GM18861 (cell line): ENCODE measurements at regions not wholly inside any gene's neighbourhood (a gene's known extent, or its start where the extent isn't known, plus 50 kb on each side); places are given as distances from the start of the nearest gene placed in this dataset.

Source experiments
- ATAC-seq: cut with Tn5 transposase; IDR thresholded peaks from one replicate; pipeline ENCODE4 v1.9.1; 2021; ENCODE audit not compliant: unreplicated experiment

- no peak for ATAC-seq
Measured at GRCh38 chr6:170483413-170483812, 69.7 kb downstream of the PSMB1 start.

DNA sequence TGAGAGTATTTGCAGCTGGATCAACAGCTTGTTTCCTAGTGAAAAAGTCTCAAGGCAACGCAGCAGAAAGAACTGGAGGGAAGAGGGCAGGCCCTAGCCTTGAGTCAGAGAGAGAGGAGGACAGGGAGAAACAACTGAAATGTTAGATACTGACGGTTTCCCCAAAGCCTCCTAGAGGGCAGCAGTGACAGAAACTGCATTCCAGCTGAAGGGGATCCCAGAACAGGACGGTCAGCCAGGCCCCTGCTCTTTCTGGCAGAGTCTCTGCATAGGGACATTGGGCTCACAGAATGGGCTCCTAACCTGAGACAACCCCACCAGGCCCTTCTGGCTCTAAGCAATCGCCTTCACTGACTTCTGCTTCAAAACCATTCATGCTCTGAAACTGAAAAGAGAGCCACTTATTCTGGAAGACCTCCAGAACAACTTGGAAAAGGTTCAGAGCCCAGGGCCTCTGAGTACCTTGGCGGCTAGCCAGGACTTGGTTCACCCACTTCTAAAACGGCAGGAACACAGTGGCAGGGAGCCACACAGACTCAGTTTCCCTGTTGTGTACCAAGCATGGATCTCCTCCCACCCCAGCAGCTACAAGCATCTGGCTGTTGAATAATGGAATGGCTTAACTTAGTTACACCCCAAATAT is 72.9 kb downstream of the PSMB1 start:
- no peak for ATAC-seq

DNA sequence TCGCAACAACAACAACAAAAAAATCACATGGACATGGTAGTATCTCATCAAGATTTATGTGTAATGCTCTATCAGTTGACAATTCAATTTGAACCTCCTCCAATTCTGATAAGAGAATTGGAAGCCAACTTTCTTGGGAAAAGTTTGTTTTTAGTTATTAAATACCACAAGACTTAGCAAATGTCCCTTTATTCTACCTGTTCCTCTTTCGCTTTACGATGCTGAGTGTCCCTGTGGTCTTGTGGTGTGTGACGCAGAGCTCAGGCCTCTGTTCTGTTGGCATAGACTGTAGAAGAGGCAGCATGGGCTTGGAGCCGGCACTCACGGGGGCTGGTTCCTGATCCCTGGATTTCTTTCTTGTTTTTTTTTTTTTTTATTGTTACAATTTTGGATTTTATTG is 76.7 kb downstream of the PSMB1 start:
- peak; percentile 76 for ATAC-seq

GRCh38 chr6:170475118-170475517 is 78.0 kb downstream of the PSMB1 start:
- ATAC-seq = no peak

DNA sequence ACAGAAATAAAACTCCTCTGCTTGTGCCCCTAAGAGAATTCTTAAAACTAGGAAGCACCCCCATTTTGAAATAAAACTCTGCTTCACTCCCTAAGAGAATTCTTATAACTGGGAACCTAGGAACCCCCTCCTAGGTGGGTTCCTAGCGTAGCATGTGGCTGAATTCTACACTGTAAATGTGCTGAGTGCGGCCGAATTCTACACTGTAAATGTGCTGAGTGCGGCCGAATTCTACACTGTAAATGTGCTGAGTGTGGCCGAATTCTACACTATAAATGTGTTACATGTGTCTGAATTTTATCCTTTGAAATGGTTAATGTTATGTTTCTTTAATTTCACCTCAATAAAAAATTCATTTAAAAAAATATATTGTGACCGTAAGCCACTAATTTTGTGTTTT is 79.3 kb downstream of the PSMB1 start:
- no peak for ATAC-seq

DNA sequence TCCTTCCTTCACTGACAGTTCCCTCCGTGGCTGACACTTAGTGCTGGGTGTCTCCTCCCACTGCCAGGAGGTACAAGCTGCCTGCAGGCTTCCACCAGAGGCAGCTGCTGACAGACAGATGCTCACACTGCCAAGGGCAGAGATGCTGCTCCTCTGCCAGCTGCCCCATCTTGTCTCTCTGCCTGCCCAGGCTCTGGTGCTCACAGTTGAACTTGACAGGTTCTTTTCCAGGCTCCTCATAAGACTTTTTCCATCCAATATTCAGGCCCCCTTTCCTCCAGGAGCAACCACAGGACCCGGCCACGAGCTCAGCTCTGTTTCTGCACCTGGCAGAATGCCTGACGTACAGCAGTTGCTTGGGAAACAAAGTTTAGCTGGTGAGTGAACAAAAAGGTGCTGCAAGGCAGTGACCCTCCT is 79.8 kb downstream of the PSMB1 start:
- ATAC-seq = no peak

GRCh38 chr6:170471491-170471890 is 81.6 kb downstream of the PSMB1 start:
- ATAC-seq = no peak

DNA sequence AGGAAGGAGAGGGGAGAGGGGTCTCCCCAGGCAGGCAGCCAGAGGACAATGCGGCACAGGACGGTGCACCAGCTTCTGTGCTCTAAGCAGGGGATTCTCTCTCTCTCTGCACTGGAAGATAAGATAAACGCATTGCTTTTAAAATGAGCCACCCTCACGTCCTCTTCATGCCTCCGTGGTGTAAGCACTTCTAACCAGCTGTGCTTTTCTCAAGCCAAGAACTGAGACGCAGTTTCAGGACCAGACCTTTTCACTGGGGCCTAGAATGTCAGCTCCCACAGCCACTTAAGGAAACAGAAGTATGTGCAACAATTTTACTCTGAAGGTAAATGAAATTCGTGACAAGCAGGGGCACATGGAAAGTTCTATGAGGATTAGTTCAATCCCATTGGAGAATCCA is 82.4 kb downstream of the PSMB1 start:
- ATAC-seq = no peak

DNA sequence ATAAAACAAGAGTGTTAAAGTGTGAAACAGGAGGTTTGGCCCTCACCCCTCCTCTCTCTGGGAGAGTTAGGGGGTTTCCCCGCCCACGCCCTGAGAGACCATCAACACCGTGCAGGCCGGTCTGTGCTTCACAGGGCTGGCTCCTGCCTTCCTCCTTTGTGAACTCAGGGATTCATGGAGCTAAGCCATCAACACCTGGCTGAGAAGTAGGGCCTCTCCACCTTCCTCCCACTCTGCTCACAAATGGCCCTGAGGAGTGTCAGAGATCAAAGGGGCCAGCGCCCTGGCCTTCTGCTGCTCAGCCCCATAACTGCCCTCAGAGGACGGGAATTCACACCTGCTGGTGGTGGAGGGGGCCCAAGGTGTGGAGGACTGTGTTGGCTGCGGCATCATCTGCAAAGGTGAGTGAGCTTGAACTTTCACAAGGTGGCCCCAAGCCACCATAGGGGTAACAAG is 88.6 kb downstream of the PSMB1 start:
- no peak for ATAC-seq

GRCh38 chr6:170464080-170464479 is 89.0 kb downstream of the PSMB1 start:
- no peak for ATAC-seq

DNA sequence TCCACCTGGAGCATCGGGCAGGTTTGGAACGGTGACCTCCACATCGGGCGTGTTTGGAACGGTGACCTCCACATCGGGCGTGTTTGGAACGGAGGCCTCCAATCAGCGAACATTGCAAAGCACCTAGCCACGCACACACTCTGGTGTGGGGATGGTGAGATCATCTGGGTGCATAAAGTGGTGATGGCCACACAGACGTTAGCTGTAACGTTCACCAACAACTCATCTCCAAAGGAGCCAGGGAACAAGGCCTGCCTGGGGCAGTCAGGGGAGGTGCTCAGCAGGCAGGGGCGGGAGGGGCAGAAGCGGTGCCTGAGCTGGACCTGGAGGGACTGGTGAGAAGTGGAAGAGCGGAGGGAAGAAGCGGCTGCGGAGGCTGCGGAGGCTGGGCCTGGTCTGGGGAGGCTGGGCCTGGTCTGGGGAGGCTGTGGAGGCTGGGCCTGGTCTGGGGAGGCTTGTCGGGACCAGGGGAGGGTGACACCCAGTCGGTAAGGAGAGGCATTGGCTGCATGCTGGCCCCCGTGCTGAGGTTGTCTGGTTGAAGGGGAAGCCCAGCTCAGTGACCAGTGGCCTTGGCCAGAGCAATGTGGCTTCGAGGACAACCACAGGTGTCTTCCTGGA is 89.9 kb downstream of the PSMB1 start:
- no peak for ATAC-seq

- no peak for ATAC-seq
Measured at GRCh38 chr6:170462366-170463020, 90.6 kb downstream of the PSMB1 start.

GRCh38 chr6:170461556-170462365 is 91.3 kb downstream of the PSMB1 start:
- no peak for ATAC-seq

- ATAC-seq = no peak
Measured at GRCh38 chr6:170461111-170461510, 92.0 kb downstream of the PSMB1 start.

DNA sequence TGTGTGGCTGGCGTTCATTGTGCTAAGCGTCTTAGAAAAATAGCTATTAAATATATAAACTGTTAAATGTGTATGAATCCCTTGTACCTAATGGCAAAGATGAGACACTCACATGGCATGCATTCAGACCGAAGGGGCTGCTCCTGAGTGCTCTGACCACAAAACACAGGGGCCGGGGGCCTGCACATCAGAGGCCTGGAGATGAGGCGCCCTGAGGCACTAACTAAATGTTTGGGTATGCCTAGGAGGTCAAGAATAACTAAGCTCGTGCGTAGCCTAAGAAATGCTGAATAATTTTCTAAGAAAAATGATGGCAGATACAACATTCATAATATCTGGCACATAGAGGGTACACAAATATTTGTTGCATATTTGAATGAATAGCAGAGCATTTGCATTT is 92.5 kb downstream of the PSMB1 start:
- ATAC-seq = no peak

- ATAC-seq = peak; percentile 83
Measured at GRCh38 chr6:170459451-170459850, 93.7 kb downstream of the PSMB1 start.

GRCh38 chr6:170456886-170457698 is 96.0 kb downstream of the PSMB1 start:
- ATAC-seq = no peak
